NT2/D1 (cell line): ENCODE measurements at regions not wholly inside any gene's neighbourhood (a gene's known extent, or its start where the extent isn't known, plus 50 kb on each side); places are given as distances from the start of the nearest gene placed in this dataset.
"Not testable (repeated sequence)": the region's sequence is repeated elsewhere in the genome, so short reads cannot be mapped to it uniquely, and the experiment has no call there.

ENCODE experiments used
- DNase-seq: peaks from one replicate; pipeline ENCODE4 v3.0.0-alpha.2; 2011; ENCODE audit warnings: low read depth, low spot score
- H3K27me3 ChIP-seq: 2 replicates; pipeline ENCODE4 v1.6.0; 2011; ENCODE audit warnings: mild to moderate bottlenecking; ENCODE audit not compliant: insufficient read length, insufficient read depth
- H3K36me3 ChIP-seq: 2 replicates; pipeline ENCODE4 v1.6.1; 2011; ENCODE audit warnings: mild to moderate bottlenecking, low read length, mixed read lengths; ENCODE audit not compliant: insufficient read depth, insufficient read length
- H3K4me1 ChIP-seq: 2 replicates; pipeline ENCODE4 v1.5.1; 2011; ENCODE audit not compliant: insufficient read depth, insufficient read length
- H3K4me3 ChIP-seq: 2 replicates; pipeline ENCODE4 v1.5.1; 2011; ENCODE audit warnings: low read depth; ENCODE audit not compliant: insufficient read length
- H3K9ac ChIP-seq: 2 replicates; pipeline ENCODE4 v1.6.0; 2011; ENCODE audit warnings: low read depth; ENCODE audit not compliant: insufficient read length
- H3K9me3 ChIP-seq: 2 replicates; pipeline ENCODE4 v1.5.1; 2011; ENCODE audit warnings: mild to moderate bottlenecking, low read length; ENCODE audit not compliant: insufficient read depth
- SUZ12 ChIP-seq: IDR thresholded peaks from 2 replicates; pipeline ENCODE4 v1.6.1; 2011; ENCODE audit not compliant: insufficient read length, insufficient read depth; ENCODE audit errors: extremely low read depth
- YY1 ChIP-seq: IDR thresholded peaks from 2 replicates; pipeline ENCODE4 v1.6.1; 2011; ENCODE audit not compliant: insufficient read length, insufficient read depth
- ZNF274 ChIP-seq: IDR thresholded peaks from 2 replicates; pipeline ENCODE4 v1.6.1; 2011; ENCODE audit warnings: mild to moderate bottlenecking, low read depth, low read length

DNA sequence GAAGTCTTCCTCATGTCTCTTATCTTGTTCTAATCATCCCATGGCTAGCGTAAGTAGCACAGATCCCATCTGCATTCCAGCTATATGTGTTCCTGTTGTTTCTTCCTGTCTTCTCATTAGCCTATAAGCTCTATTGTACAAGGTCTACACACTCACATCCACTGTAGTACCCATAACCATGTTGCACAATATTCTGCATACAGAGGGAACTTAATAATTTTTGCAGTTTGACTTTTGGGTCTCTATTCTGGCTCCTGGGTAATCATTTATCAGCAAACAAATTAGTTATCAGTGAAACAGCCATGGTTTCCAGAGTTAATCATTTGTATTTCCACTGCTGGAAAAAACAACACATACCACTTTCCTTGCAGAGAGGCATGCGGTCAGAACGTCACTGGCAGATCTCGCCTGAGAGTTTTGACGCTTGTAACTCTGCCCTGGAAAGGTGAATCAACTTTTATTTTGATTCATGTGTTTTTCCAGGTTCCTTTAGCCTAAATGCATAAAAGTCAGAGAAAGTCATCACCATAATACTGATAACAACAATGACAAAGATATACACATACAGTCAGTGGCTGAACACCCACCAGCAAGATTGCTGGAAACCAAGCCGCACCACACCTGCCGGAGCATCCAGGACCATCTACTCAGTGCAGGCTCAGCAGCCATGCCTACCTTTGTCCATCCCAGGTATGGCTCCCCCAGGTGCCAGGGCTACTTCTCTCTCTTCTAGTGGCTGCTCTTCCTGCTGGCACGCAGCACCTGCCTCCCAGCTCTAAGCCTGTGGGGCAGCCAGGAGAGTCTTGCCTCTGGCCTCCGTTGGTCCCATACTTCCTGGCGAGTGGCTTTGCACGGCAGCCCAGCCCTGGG is 158.2 kb downstream of the QRSL1 start:
- Histone ChIP-seq H3K4me3 (no peak overlapping the region), H3K4me1 (no peaks in the 10 kb centered on the region), H3K9me3 (no peaks in the 10 kb centered on the region), H3K27me3 (no peaks in the 10 kb centered on the region), H3K36me3 (no peaks in the 10 kb centered on the region), H3K9ac (no peak overlapping the region)
- no peak for DNase-seq
- no peak for TF ChIP-seq ZNF274
- no peak for TF ChIP-seq SUZ12
- no peak for TF ChIP-seq YY1

DNA sequence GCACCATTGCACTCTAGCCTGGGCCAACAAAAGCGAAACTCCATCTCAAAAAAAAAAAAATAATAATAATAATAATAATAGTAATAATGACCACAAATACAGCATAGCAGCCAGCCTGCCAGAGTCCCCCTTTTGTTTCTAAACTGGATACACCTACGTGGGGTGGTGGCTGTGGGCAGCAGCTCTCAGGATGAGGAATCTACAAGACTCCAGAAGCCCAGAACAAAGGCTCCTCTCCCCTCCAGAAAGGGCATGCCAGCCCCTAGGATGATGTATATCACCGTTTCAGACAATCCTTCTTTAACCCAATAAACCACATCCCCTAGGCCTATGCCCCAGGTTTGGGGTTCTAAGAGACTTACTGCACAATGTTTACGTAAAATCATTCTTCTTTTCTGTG is 155.9 kb downstream of the QRSL1 start:
- TF ChIP-seq SUZ12 (no peak), ZNF274 (no peak), YY1 (no peak)
- Histone ChIP-seq H3K27me3 (no peaks in the 10 kb centered on the region), H3K36me3 (no peaks in the 10 kb centered on the region), H3K9me3 (peaks cover 9% of the 10 kb centered on the region; the same call in 1 of the 2 replicates), H3K4me1 (no peaks in the 10 kb centered on the region), H3K4me3 (no peak overlapping the region), H3K9ac (no peak overlapping the region)
- no peak for DNase-seq

DNA sequence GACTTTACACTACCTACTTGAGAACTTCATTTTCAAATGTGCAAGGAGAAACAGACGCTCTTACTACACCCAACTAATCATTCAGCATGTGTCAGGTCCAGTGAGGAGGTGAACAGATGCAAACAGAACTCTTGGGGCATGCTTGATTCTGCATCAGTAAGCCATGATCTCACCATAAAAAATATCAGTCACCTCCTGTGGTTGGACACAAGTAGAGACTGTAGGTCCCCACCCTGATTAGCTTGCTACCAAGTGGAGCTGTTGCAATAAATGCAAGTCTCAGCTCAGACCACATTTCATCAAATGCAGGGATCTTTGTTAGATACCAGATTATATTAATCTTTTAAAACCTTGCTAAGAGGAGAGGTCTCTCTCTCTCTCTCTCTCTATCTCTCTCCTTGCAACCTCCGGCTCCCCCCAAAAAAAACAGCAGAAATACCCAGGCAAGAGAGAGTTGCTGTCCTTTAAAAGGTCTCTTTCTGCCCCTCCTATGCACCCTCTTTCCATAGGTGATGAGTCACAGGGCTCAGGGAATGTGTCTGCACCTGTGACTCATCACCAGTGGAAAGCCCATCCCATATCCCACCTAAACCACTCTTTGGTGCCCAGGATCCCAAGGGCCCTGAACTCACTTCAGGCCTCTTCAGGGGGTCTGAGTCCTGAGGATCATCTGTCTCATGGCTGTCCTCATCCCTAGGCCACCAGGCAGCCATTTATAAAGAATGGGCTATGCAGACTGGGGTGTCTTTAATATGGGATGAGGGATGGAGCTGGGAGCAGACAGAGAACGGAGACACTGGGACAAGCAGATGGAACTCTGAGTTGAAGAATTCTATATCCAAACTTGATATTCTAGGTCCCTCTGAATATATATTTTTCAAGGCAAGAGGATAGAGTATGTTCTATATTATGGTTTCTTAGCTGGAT is 154.5 kb downstream of the QRSL1 start:
- Histone ChIP-seq H3K4me3 (no peak overlapping the region), H3K4me1 (no peaks in the 10 kb centered on the region), H3K9ac (no peak overlapping the region), H3K9me3 (peaks cover 14% of the 10 kb centered on the region; the same call in 1 of the 2 replicates), H3K36me3 (no peaks in the 10 kb centered on the region), H3K27me3 (no peaks in the 10 kb centered on the region)
- TF ChIP-seq YY1 = no peak
- no peak for TF ChIP-seq ZNF274
- TF ChIP-seq SUZ12 = no peak
- DNase-seq = no peak

DNA sequence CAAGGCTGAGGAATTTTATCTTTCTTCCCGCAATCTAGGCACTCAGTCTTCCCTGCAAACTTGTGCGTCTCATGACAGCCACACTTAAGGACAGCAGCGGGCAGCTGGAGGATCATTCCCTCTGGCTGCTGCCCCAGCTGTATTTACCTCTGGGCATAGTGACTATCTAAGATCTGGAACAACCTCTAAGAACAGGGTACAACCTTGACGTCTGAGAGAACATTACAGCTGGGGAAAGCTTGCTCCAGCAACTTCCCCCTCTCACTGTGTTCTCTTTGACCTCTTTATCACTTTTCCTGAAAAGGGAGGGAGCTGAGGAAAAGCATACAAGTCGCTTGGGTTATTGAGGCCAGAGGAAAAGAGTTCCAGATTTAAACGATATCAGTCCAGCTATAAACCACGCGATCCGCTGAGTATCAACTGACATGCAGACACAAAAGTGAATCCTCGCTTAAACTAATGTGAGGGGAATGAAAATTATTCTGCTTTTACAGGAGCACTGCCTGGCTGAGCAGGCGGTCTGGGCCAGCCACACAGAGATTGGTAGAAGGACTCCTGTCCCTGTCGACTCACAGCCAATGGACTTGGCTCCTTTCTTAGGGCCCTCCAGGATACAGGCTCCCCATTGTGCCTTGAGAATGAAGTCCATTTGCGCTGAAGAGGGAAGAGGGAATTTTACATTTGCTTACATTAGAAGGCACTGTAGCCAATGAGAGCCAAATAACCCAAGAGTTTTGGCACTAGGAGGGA is 153.3 kb downstream of the QRSL1 start:
- Histone ChIP-seq H3K4me1 (no peaks in the 10 kb centered on the region), H3K4me3 (no peak overlapping the region), H3K36me3 (no peaks in the 10 kb centered on the region), H3K27me3 (no peaks in the 10 kb centered on the region), H3K9me3 (peaks cover 18% of the 10 kb centered on the region; the same call in 1 of the 2 replicates), H3K9ac (no peak overlapping the region)
- TF ChIP-seq YY1 (no peak), ZNF274 (no peak), SUZ12 (no peak)
- DNase-seq = no peak

DNA sequence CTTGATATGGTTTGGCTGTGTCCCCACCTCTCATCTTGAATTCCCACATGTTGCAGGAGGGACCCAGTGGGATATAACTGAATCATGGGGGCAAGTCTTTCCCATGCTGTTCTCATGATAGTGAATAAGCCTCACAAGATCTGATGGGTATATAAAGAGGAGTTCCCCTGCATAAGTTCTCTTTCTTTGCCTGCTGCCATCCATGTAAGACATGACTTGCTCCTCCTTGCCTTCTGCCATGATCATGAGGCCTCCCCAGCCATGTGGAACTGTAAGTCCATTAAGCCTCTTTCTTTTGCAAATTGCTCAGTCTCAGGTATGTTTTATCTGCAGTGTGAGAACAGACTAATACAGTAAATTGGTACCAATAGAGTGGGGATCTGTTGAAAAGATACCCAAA is 150.2 kb downstream of the QRSL1 start:
- not testable (repeated sequence) for H3K4me3 ChIP-seq, DNase-seq, H3K9ac ChIP-seq, H3K36me3 ChIP-seq, H3K27me3 ChIP-seq, H3K4me1 ChIP-seq
- peaks cover 18% of the 10 kb centered on the region; the same call in 1 of the 2 replicates for H3K9me3 ChIP-seq

DNA sequence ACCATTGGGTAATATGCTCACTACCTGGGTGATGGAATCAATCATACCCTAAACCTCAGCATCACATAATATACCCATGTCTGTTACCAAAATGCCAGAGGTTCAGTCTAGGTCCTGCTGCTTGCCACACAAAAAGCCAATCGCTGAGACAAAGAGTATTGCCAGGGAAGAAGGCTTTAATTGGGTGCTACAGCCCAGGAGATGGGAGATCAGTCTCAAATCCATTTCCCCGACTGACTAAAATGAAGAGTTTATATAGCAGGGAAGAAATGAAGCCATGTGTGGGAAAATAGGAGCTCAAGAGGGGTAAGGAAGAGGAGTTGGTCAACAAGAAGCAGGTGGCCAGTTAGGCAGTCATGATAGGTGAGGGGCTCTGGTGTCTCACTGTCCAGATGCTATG is 149.6 kb downstream of the QRSL1 start:
- TF ChIP-seq SUZ12 = no peak
- no peaks in the 10 kb centered on the region for H3K4me1 ChIP-seq
- DNase-seq = no peak
- H3K9me3 ChIP-seq = peaks cover 18% of the 10 kb centered on the region; the same call in 1 of the 2 replicates
- no peaks in the 10 kb centered on the region for H3K27me3 ChIP-seq
- no peaks in the 10 kb centered on the region for H3K36me3 ChIP-seq
- no peak overlapping the region for H3K9ac ChIP-seq
- no peak overlapping the region for H3K4me3 ChIP-seq
